K562 (cell line): ENCODE measurements at regions not wholly inside any gene's neighbourhood (a gene's known extent, or its start where the extent isn't known, plus 50 kb on each side); places are given as distances from the start of the nearest gene placed in this dataset.

ENCODE experiments used
- ATAC-seq: fragments of 200-7000 bp; cut with Tn5 transposase; 3 replicates; pipeline ENCODE4 v1.9.1; 2020; ENCODE audit warnings: moderate library complexity
- BruUV-seq: library from RNA; stranded (reverse); fragments of 400-500 nt; replicated peaks from 2 replicates; lab custom pipeline; 2021; lab: Mats Ljungman, UMichigan
- CTCF ChIA-PET: fragments of 300-600 bp; formaldehyde crosslinking; extraction: SDS; loops from one replicate; lab custom pipeline; 2021; ENCODE audit warnings: low intra/inter-chr PET ratio; lab: Yijun Ruan, JAX
- POLR2A ChIA-PET: fragments of 300-600, 350-650 bp; sonication (Branson Sonifier 250); formaldehyde crosslinking; extraction: SDS; loops from one replicate; lab custom pipeline; 2021; ENCODE audit warnings: antibody characterized with exemption, inconsistent platforms; lab: Yijun Ruan, JAX
- DNase-seq, 4 experiments: peaks; one replicate each; pipeline versions ENCODE4 v3.0.0 to v3.0.0-alpha.2; 2011 to 2018; ENCODE audit warnings: low spot score in 3 of 4, mixed read lengths in 3 of 4; ENCODE audit errors: extremely low read depth in 1 of 4
- FAIRE-seq: peaks from 2 replicates; lab custom pipeline; 2011; peaks lifted over from hg19 to GRCh38; lab: Jason Lieb, UNC
- H2AFZ ChIP-seq: 2 replicates; pipeline ENCODE4 v1.6.0; 2011; ENCODE audit warnings: low read depth, low read length, control low read depth, inconsistent platforms
- H3K27ac ChIP-seq: fragments of 200-600 bp; 3 replicates; pipeline ENCODE4 v1.8.0; 2011; ENCODE audit warnings: low read depth, mild to moderate bottlenecking, control low read depth, inconsistent platforms, low read length, moderate library complexity, mixed read lengths; ENCODE audit errors: extremely low read depth
- H3K27me3 ChIP-seq, 2 experiments: fragments of 300-600 bp in 1 of 2; 2 replicates in 1 of 2; 3 replicates in 1 of 2; pipeline versions ENCODE4 v1.6.0 to v1.8.0; 2011; ENCODE audit warnings: inconsistent platforms in 2 of 2, low read length in 2 of 2, mild to moderate bottlenecking in 1 of 2, mixed read lengths in 1 of 2, moderate library complexity in 1 of 2; ENCODE audit not compliant: control insufficient read depth in 2 of 2, insufficient read depth in 2 of 2
- H3K36me3 ChIP-seq: fragments of 300-600 bp; 3 replicates; pipeline ENCODE4 v1.8.0; 2011; ENCODE audit warnings: mild to moderate bottlenecking, low read length, inconsistent platforms; ENCODE audit not compliant: control insufficient read depth, insufficient read depth
- H3K4me1 ChIP-seq, 2 experiments: fragments of 200-600 bp in 1 of 2; replicated peaks in 1 of 2; 2 replicates in 1 of 2; 3 replicates in 1 of 2; pipeline versions ENCODE4 v1.5.1 to v1.8.0; 2011; ENCODE audit warnings: inconsistent platforms in 2 of 2, low read length in 2 of 2, mild to moderate bottlenecking in 1 of 2, mixed read lengths in 1 of 2, moderate library complexity in 1 of 2; ENCODE audit not compliant: control insufficient read depth in 2 of 2, insufficient read depth in 2 of 2
- H3K4me2 ChIP-seq: 2 replicates; pipeline ENCODE4 v1.6.1; 2011; ENCODE audit warnings: low read length, control low read depth, inconsistent platforms, mixed read lengths; ENCODE audit not compliant: insufficient read depth
- H3K4me3 ChIP-seq: fragments of 200-600 bp; sonication (generic), shearing (Covaris generic); 2 replicates; pipeline ENCODE4 v1.5.1; 2016; ENCODE audit warnings: control low read depth, inconsistent platforms
- H3K79me2 ChIP-seq: fragments of 200-600 bp; 3 replicates; pipeline ENCODE4 v1.8.0; 2011; ENCODE audit warnings: low read length, inconsistent platforms; ENCODE audit not compliant: control insufficient read depth, insufficient read depth
- H3K9ac ChIP-seq, 2 experiments: 2 replicates each; pipeline versions ENCODE4 v1.6.0 to v1.6.1; 2011; ENCODE audit warnings: low read depth in 2 of 2, low read length in 2 of 2, control low read depth in 1 of 2, inconsistent platforms in 1 of 2, mild to moderate bottlenecking in 1 of 2, mixed read lengths in 1 of 2; ENCODE audit not compliant: insufficient read depth in 1 of 2
- H3K9me1 ChIP-seq: one replicate; pipeline ENCODE4 v1.6.0; 2011; ENCODE audit warnings: inconsistent platforms, mild to moderate bottlenecking, low read length, moderate library complexity; ENCODE audit not compliant: control insufficient read depth, insufficient read depth
- H3K9me3 ChIP-seq: replicated peaks from 2 replicates; pipeline ENCODE4 v1.5.1; 2011; ENCODE audit warnings: low read depth, low read length, inconsistent platforms; ENCODE audit not compliant: control insufficient read depth, insufficient read depth
- H4K20me1 ChIP-seq: replicated peaks from 2 replicates; pipeline ENCODE4 v1.6.1; 2011; ENCODE audit warnings: low read length, inconsistent platforms, mixed read lengths; ENCODE audit not compliant: control insufficient read depth, insufficient read depth
- ASH1L ChIP-seq: fragments of 450-650 bp; IDR thresholded peaks from 2 replicates; pipeline ENCODE4 v1.6.1; 2018; ENCODE audit warnings: borderline replicate concordance, mild to moderate bottlenecking, low read depth; ENCODE audit not compliant: partially characterized antibody
- BMI1 ChIP-seq: fragments of 150-350 bp; IDR thresholded peaks from 2 replicates; pipeline ENCODE4 v1.6.1; 2014; ENCODE audit warnings: low read length
- BRF2 ChIP-seq: IDR thresholded peaks from 3 replicates; pipeline ENCODE4 v1.6.1; 2011; ENCODE audit warnings: borderline replicate concordance, mild to moderate bottlenecking; ENCODE audit not compliant: insufficient read length, insufficient read depth
- CBFB ChIP-seq: sonication (generic); formaldehyde crosslinking; IDR thresholded peaks from 2 replicates; pipeline ENCODE4 v1.4.0; 2020; ENCODE audit warnings: mild to moderate bottlenecking, missing genetic modification reagents
- DIDO1 ChIP-seq: fragments of 450-650 bp; IDR thresholded peaks from 2 replicates; pipeline ENCODE4 v1.6.1; 2016; ENCODE audit warnings: low read depth, missing biosample characterization, missing genetic modification characterization
- EGR1 ChIP-seq: fragments of 450-650 bp; conservative IDR thresholded peaks from 2 replicates; pipeline ENCODE4 v1.6.1; 2017; ENCODE audit warnings: mild to moderate bottlenecking
- GABPB2 ChIP-seq: fragments of 250-450 bp; sonication (Bioruptor Pico); conservative IDR thresholded peaks from 2 replicates; pipeline ENCODE4 v1.5.1; 2021; ENCODE audit warnings: mild to moderate bottlenecking
- HDAC1 ChIP-seq, 2 experiments: fragments of 450-650 bp; IDR thresholded peaks; 2 replicates each; pipeline ENCODE4 v1.6.1; 2016 to 2017; ENCODE audit warnings: inconsistent platforms in 1 of 2, mild to moderate bottlenecking in 1 of 2, moderate library complexity in 1 of 2
- JUNB ChIP-seq: fragments of 450-650 bp; formaldehyde crosslinking; conservative IDR thresholded peaks from 2 replicates; pipeline ENCODE4 v1.4.0; 2020; ENCODE audit warnings: mild to moderate bottlenecking
- WHSC1 ChIP-seq: IDR thresholded peaks from one replicate; pipeline ENCODE4 v1.6.1; 2012; ENCODE audit warnings: low read length, control low read depth, inconsistent platforms
- ZNF24 ChIP-seq: fragments of 450-650 bp; IDR thresholded peaks from 2 replicates; pipeline ENCODE4 v1.6.1; 2016
- ZNF347 ChIP-seq: fragments of 450-650 bp; formaldehyde crosslinking; IDR thresholded peaks from 2 replicates; pipeline ENCODE4 v1.4.0; 2020; ENCODE audit warnings: low read depth, mild to moderate bottlenecking, moderate library complexity
- ZNF57 ChIP-seq: fragments of 450-650 bp; formaldehyde crosslinking; IDR thresholded peaks from 2 replicates; pipeline ENCODE4 v1.4.0; 2020; ENCODE audit warnings: mild to moderate bottlenecking, moderate library complexity
- WGBS: fragments of 100-300 bp; shearing (Covaris generic); methylation state at CpG from one replicate; pipeline ENCODE4 v1.1.6; 2016; ENCODE audit warnings: low coverage, mixed read lengths; ENCODE audit not compliant: insufficient coverage; ENCODE audit errors: missing lambda C conversion rate; 5-methylcytosine and 5-hydroxymethylcytosine counted together
- in situ Hi-C: fragments of 300-500 bp; cut with MboI; formaldehyde crosslinking; loops from 4 replicates; pipeline ENCODE4 v1.15.0; 2018; ENCODE audit warnings: inconsistent platforms, mixed read lengths
- intact Hi-C: fragments of 100-400 bp; cut with micrococcal nuclease; formaldehyde crosslinking; loops from 2 replicates; pipeline ENCODE4 v1.14.2; 2022
- TF ChIP-seq, protein P1 (sequence below): fragments of 250-450 bp; sonication (Bioruptor Pico); IDR thresholded peaks from 2 replicates; pipeline ENCODE4 v1.5.0; 2021; ENCODE audit warnings: mild to moderate bottlenecking, borderline replicate concordance

- Histone ChIP-seq H3K4me2 (no peak overlapping the region), H3K27me3 (no peaks in the 10 kb centered on the region), H3K27ac (no peak overlapping the region), H2AFZ (no peak overlapping the region), H3K36me3 (no peaks in the 10 kb centered on the region), H3K4me1 (no peaks in the 10 kb centered on the region), H3K79me2 (no peaks in the 10 kb centered on the region), H3K4me3 (no peak overlapping the region), H3K9me3 (no peaks in the 10 kb centered on the region), H4K20me1 (no peaks in the 10 kb centered on the region), H3K9ac (no peak overlapping the region), H3K9me1 (no peaks in the 10 kb centered on the region)
- no peak for TF ChIP-seq ZNF57 (CRISPR knock-in tag)
- no peak for TF ChIP-seq JUNB (CRISPR knock-in tag)
- ChIA-PET POLR2A (no interaction called here), CTCF (no interaction called here)
- no TSS peak for BruUV-seq
- WGBS = 2% methylated on average over 2 of the region's 2 CpGs
- no peak for FAIRE-seq
- intact Hi-C loops (no loop called here), in situ Hi-C loops (no loop called here)
- no peak for ATAC-seq
- no peak for DNase-seq
These were observed 437.9 kb upstream of the GOLIM4 start for GRCh38 chr3:168533600-168533999.

GRCh38 chr3:168532135-168532534 is 436.4 kb upstream of the GOLIM4 start:
- no TSS peak for BruUV-seq
- DNase-seq (no peak), ATAC-seq (no peak), FAIRE-seq (no peak)
- Histone ChIP-seq H3K9me1 (no peaks in the 10 kb centered on the region), H3K4me3 (no peak overlapping the region), H2AFZ (no peak overlapping the region), H3K9me3 (no peaks in the 10 kb centered on the region; the same call in 1 of the 2 replicates), H3K36me3 (no peaks in the 10 kb centered on the region), H3K4me2 (no peak overlapping the region), H4K20me1 (no peaks in the 10 kb centered on the region), H3K4me1 (no peaks in the 10 kb centered on the region), H3K79me2 (no peaks in the 10 kb centered on the region), H3K9ac (no peak overlapping the region), H3K27ac (no peak overlapping the region), H3K27me3 (no peaks in the 10 kb centered on the region)
- 0% methylated on average over 1 of the region's 1 CpG for WGBS
- in situ Hi-C loops (no loop called here), intact Hi-C loops (no loop called here)
- ChIA-PET POLR2A (no interaction called here), CTCF (no interaction called here)
- TF ChIP-seq BMI1 (no peak), DIDO1 (tag) (no peak), CBFB (CRISPR knock-in tag) (no peak), ASH1L (no peak), ZNF347 (CRISPR knock-in tag) (no peak), EGR1 (no peak), HDAC1 (IDR thresholded peaks at IDR 0.05) (no peak), GABPB2 (no peak), BRF2 (no peak), ZNF24 (no peak), WHSC1 (no peak)
- TF ChIP-seq, protein P1, sequence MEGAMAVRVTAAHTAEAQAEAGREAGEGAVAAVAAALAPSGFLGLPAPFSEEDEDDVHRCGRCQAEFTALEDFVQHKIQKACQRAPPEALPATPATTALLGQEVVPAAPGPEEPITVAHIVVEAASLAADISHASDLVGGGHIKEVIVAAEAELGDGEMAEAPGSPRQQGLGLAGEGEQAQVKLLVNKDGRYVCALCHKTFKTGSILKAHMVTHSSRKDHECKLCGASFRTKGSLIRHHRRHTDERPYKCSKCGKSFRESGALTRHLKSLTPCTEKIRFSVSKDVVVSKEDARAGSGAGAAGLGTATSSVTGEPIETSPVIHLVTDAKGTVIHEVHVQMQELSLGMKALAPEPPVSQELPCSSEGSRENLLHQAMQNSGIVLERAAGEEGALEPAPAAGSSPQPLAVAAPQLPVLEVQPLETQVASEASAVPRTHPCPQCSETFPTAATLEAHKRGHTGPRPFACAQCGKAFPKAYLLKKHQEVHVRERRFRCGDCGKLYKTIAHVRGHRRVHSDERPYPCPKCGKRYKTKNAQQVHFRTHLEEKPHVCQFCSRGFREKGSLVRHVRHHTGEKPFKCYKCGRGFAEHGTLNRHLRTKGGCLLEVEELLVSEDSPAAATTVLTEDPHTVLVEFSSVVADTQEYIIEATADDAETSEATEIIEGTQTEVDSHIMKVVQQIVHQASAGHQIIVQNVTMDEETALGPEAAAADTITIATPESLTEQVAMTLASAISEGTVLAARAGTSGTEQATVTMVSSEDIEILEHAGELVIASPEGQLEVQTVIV (CRISPR knock-in tag) = no peak
